Omental fat pad (tissue), 3 donors: ENCODE measurements at regions not wholly inside any gene's neighbourhood (a gene's known extent, or its start where the extent isn't known, plus 50 kb on each side); places are given as distances from the start of the nearest gene placed in this dataset.

ENCODE experiments used
- ATAC-seq: fragments of 150-250 bp; one replicate; pipeline ENCODE4 v1.9.1; 2016; ENCODE audit warnings: mild to moderate bottlenecking, moderate library complexity; ENCODE audit not compliant: low FRiP score
- DNase-seq: peaks from one replicate; pipeline ENCODE4 v3.0.0-alpha.2; 2019; ENCODE audit warnings: low spot score
- CTCF ChIP-seq, 3 donors: fragments of 450-650 bp; IDR thresholded peaks; one replicate each; pipeline ENCODE4 v1.5.1; 2016 to 2017; ENCODE audit warnings: antibody characterized with exemption in 3 of 3, mild to moderate bottlenecking in 3 of 3, moderate library complexity in 2 of 3

GRCh38 chr12:68455691-68456345 lies 123.7 kb upstream of the MDM1 start:
- DNase-seq = no peak
- TF ChIP-seq CTCF (IDR thresholded peaks at IDR 0.05) = no peak
- ATAC-seq = no peak

GRCh38 chr12:68458866-68459265 lies 126.7 kb upstream of the MDM1 start:
- ATAC-seq (no peak), DNase-seq (no peak)
- TF ChIP-seq CTCF (IDR thresholded peaks at IDR 0.05) = no peak

GRCh38 chr12:68460236-68460635 lies 128.1 kb upstream of the MDM1 start:
- ATAC-seq = no peak
- no peak for TF ChIP-seq CTCF (IDR thresholded peaks at IDR 0.05)
- no peak for DNase-seq

GRCh38 chr12:68461645-68462044 lies 129.5 kb upstream of the MDM1 start:
- ATAC-seq (no peak), DNase-seq (no peak)
- TF ChIP-seq CTCF (IDR thresholded peaks at IDR 0.05) = no peak

GRCh38 chr12:68462803-68463202 lies 130.6 kb upstream of the MDM1 start:
- DNase-seq = no peak
- ATAC-seq = no peak
- no peak for TF ChIP-seq CTCF (IDR thresholded peaks at IDR 0.05)

GRCh38 chr12:68465227-68465626 lies 133.1 kb upstream of the MDM1 start:
- DNase-seq (no peak), ATAC-seq (no peak)
- no peak for TF ChIP-seq CTCF (IDR thresholded peaks at IDR 0.05)

- ATAC-seq = no peak
These were observed 135.4 kb upstream of the MDM1 start for GRCh38 chr12:68467514-68467913.

More at GRCh38 chr12:68467514-68467913, 135.4 kb upstream of the MDM1 start:
- no peak for TF ChIP-seq CTCF (IDR thresholded peaks at IDR 0.05)
- no peak for DNase-seq
